ENCODE measurements at regions not wholly inside any gene's neighbourhood (a gene's known extent, or its start where the extent isn't known, plus 50 kb on each side); places are given as distances from the start of the nearest gene placed in this dataset.

DNA sequence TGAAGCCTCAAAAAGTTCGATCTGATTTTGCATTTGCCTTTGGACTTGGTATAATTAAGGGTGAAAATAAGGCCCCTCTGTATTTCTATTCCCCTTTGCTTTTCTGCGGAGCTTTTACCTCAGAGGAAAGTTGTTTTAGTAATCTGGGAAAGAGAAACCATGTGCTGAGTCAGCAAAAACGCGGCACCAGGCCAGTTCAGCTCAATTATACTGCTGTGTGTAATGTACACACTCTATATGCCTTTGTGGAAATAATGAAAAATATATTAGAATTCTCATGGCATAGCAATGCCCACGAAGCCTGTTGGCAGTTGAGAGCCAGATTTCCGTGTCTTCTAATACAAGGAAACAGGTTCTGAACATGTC lies 161.9 kb upstream of the SIX2 start:
- TF ChIP-seq, protein P1, sequence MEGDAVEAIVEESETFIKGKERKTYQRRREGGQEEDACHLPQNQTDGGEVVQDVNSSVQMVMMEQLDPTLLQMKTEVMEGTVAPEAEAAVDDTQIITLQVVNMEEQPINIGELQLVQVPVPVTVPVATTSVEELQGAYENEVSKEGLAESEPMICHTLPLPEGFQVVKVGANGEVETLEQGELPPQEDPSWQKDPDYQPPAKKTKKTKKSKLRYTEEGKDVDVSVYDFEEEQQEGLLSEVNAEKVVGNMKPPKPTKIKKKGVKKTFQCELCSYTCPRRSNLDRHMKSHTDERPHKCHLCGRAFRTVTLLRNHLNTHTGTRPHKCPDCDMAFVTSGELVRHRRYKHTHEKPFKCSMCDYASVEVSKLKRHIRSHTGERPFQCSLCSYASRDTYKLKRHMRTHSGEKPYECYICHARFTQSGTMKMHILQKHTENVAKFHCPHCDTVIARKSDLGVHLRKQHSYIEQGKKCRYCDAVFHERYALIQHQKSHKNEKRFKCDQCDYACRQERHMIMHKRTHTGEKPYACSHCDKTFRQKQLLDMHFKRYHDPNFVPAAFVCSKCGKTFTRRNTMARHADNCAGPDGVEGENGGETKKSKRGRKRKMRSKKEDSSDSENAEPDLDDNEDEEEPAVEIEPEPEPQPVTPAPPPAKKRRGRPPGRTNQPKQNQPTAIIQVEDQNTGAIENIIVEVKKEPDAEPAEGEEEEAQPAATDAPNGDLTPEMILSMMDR (IDR thresholded peaks at IDR 0.05; ENCODE audit: low read depth, low read length), result no peak
- TF ChIP-seq, protein P2, sequence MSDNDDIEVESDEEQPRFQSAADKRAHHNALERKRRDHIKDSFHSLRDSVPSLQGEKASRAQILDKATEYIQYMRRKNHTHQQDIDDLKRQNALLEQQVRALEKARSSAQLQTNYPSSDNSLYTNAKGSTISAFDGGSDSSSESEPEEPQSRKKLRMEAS (IDR thresholded peaks at IDR 0.05; ENCODE audit: low read depth, low read length), result no peak
- TF ChIP-seq POLR2A (IDR thresholded peaks at IDR 0.05; ENCODE audit: extremely low read depth, insufficient read length) (no peak), MYC (IDR thresholded peaks at IDR 0.05; ENCODE audit: low read depth, low read length) (no peak)

Data from NB4 (cell line).